ENCODE measurements at regions not wholly inside any gene's neighbourhood (a gene's known extent, or its start where the extent isn't known, plus 50 kb on each side); places are given as distances from the start of the nearest gene placed in this dataset.

DNA sequence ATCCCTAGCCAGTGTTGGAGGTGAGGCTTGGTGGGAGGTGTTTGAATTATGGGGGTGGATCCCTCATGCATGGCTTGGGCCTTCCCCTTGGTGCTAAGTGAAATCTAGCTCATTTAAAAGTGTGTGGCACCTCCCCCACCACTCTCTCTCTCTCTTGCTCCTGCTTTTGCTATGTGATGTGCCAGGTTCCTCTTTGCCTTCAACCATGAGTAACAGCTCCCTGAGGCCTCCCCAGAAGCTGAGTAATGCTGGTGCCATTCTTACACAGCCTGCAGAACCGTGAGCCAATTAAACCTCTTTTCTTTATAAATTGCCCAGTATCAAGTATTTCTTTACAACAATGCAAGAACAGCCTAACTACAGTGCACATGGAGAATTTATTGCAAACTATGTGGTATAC, 188.8 kb upstream of the POT1 start:
- H3K4me3 ChIP-seq (ENCODE audit: control insufficient read depth in 2 of 3, extremely low read depth in 1 of 3, insufficient read depth in 2 of 3, low read depth in 1 of 3, low read length in 3 of 3) = no peak overlapping the region
- H3K36me3 ChIP-seq (ENCODE audit: control insufficient read depth in 2 of 2, extremely low read depth in 1 of 2, insufficient read depth in 2 of 2, low read length in 2 of 2) = no peaks in the 10 kb centered on the region
- no peaks in the 10 kb centered on the region for H3K27me3 ChIP-seq (ENCODE audit: control insufficient read depth, extremely low read depth, insufficient read depth, low read length)
- no peak overlapping the region for H3K9ac ChIP-seq (ENCODE audit: control insufficient read depth, extremely low read depth, insufficient read depth, low read length)
- H2AFZ ChIP-seq (ENCODE audit: control insufficient read depth, low read length) = no peak overlapping the region
- FAIRE-seq = no peak
- dilution Hi-C loops (cut with MboI; ENCODE audit: extremely low pct_ligation_motif_present, low sequenced_read_pairs) = no loop called here
- no peak overlapping the region for H3K27ac ChIP-seq (ENCODE audit: control insufficient read depth, insufficient read depth, low read length)
- H3K9me1 ChIP-seq (ENCODE audit: control insufficient read depth, extremely low read depth, insufficient read depth, low read length) = no peaks in the 10 kb centered on the region
- H3K9me3 ChIP-seq (ENCODE audit: control insufficient read depth, low read depth, low read length) = no peaks in the 10 kb centered on the region
- no peak for TF ChIP-seq EZH2 (IDR thresholded peaks at IDR 0.05; ENCODE audit: low read length)
- TF ChIP-seq, protein P1, sequence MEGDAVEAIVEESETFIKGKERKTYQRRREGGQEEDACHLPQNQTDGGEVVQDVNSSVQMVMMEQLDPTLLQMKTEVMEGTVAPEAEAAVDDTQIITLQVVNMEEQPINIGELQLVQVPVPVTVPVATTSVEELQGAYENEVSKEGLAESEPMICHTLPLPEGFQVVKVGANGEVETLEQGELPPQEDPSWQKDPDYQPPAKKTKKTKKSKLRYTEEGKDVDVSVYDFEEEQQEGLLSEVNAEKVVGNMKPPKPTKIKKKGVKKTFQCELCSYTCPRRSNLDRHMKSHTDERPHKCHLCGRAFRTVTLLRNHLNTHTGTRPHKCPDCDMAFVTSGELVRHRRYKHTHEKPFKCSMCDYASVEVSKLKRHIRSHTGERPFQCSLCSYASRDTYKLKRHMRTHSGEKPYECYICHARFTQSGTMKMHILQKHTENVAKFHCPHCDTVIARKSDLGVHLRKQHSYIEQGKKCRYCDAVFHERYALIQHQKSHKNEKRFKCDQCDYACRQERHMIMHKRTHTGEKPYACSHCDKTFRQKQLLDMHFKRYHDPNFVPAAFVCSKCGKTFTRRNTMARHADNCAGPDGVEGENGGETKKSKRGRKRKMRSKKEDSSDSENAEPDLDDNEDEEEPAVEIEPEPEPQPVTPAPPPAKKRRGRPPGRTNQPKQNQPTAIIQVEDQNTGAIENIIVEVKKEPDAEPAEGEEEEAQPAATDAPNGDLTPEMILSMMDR (optimal IDR thresholded peaks at IDR 0.05 in 1 of 3, IDR thresholded peaks at IDR 0.05 in 1 of 3, conservative IDR thresholded peaks at IDR 0.05 in 1 of 3; ENCODE audit: extremely low read depth in 1 of 3, insufficient read depth in 2 of 3, low read length in 3 of 3) = no peak
- no peaks in the 10 kb centered on the region for H4K20me1 ChIP-seq (ENCODE audit: control insufficient read depth, extremely low read depth, insufficient read depth, low read length)
- no peak for DNase-seq (ENCODE audit: low read depth, low spot score)
- no peaks in the 10 kb centered on the region for H3K4me1 ChIP-seq (ENCODE audit: control insufficient read depth, extremely low read depth, insufficient read depth, low read length)
- no peak overlapping the region for H3K4me2 ChIP-seq (ENCODE audit: control insufficient read depth, extremely low read depth, insufficient read depth, low read depth, low read length)
- no peaks in the 10 kb centered on the region for H3K79me2 ChIP-seq (ENCODE audit: control insufficient read depth, insufficient read depth, low read length)

GRCh38 chr7:125112850-125113249, 183.2 kb upstream of the POT1 start:
- Histone ChIP-seq H3K27me3 (ENCODE audit: control insufficient read depth, extremely low read depth, insufficient read depth, low read length) (no peaks in the 10 kb centered on the region), H4K20me1 (ENCODE audit: control insufficient read depth, extremely low read depth, insufficient read depth, low read length) (no peaks in the 10 kb centered on the region), H3K4me1 (ENCODE audit: control insufficient read depth, extremely low read depth, insufficient read depth, low read length) (no peaks in the 10 kb centered on the region), H2AFZ (ENCODE audit: control insufficient read depth, low read length) (no peak overlapping the region), H3K9ac (ENCODE audit: control insufficient read depth, extremely low read depth, insufficient read depth, low read length) (no peak overlapping the region), H3K79me2 (ENCODE audit: control insufficient read depth, insufficient read depth, low read length) (no peaks in the 10 kb centered on the region), H3K4me2 (ENCODE audit: control insufficient read depth, extremely low read depth, insufficient read depth, low read depth, low read length) (no peak overlapping the region), H3K36me3 (ENCODE audit: control insufficient read depth in 2 of 2, extremely low read depth in 1 of 2, insufficient read depth in 2 of 2, low read length in 2 of 2) (no peaks in the 10 kb centered on the region), H3K27ac (ENCODE audit: control insufficient read depth, insufficient read depth, low read length) (no peak overlapping the region), H3K4me3 (ENCODE audit: control insufficient read depth in 2 of 3, extremely low read depth in 1 of 3, insufficient read depth in 2 of 3, low read depth in 1 of 3, low read length in 3 of 3) (no peak overlapping the region), H3K9me3 (ENCODE audit: control insufficient read depth, low read depth, low read length) (no peaks in the 10 kb centered on the region), H3K9me1 (ENCODE audit: control insufficient read depth, extremely low read depth, insufficient read depth, low read length) (no peaks in the 10 kb centered on the region)
- DNase-seq (ENCODE audit: low read depth, low spot score) (no peak), FAIRE-seq (no peak)
- dilution Hi-C loops (cut with MboI; ENCODE audit: extremely low pct_ligation_motif_present, low sequenced_read_pairs) = no loop called here
- TF ChIP-seq EZH2 (IDR thresholded peaks at IDR 0.05; ENCODE audit: low read length) = no peak
- TF ChIP-seq, protein P1 (optimal IDR thresholded peaks at IDR 0.05 in 1 of 3, IDR thresholded peaks at IDR 0.05 in 1 of 3, conservative IDR thresholded peaks at IDR 0.05 in 1 of 3; ENCODE audit: extremely low read depth in 1 of 3, insufficient read depth in 2 of 3, low read length in 3 of 3) = no peak

Measured in keratinocyte (primary cell).